A673 (cell line): ENCODE measurements at regions not wholly inside any gene's neighbourhood (a gene's known extent, or its start where the extent isn't known, plus 50 kb on each side); places are given as distances from the start of the nearest gene placed in this dataset.

Source experiments
- BruUV-seq: library from RNA; stranded (reverse); fragments of 400-500 nt; replicated peaks from 2 replicates; lab custom pipeline; 2021; lab: Mats Ljungman, UMichigan
- CTCF ChIA-PET: fragments of 300-600 bp; sonication (Branson Sonifier 250); formaldehyde crosslinking; loops from one replicate; lab custom pipeline; 2022; ENCODE audit warnings: antibody characterized with exemption; lab: Charles Lee
- POLR2A ChIA-PET: fragments of 300-600 bp; sonication (Branson Sonifier 250); formaldehyde crosslinking; loops from one replicate; lab custom pipeline; 2022; ENCODE audit warnings: antibody characterized with exemption; ENCODE audit not compliant: low non-redundant PET; lab: Charles Lee
- DNase-seq: peaks from one replicate; pipeline ENCODE4 v3.0.0-alpha.2; 2015; ENCODE audit warnings: low spot score
- H3K27ac ChIP-seq: fragments of 200-600 bp; sonication (generic); 2 replicates; pipeline ENCODE4 v1.5.1; 2016; ENCODE audit warnings: mixed run types, low read depth, mild to moderate bottlenecking, mixed read lengths, antibody characterized with exemption, low read length; ENCODE audit not compliant: poor library complexity, severe bottlenecking
- H3K27me3 ChIP-seq: fragments of 200-600 bp; sonication (generic); replicated peaks from 2 replicates; pipeline ENCODE4 v1.6.1; 2017; ENCODE audit warnings: mixed run types, low read depth, mild to moderate bottlenecking, mixed read lengths, antibody characterized with exemption, low read length; ENCODE audit not compliant: insufficient read depth, poor library complexity
- H3K36me3 ChIP-seq: fragments of 200-600 bp; sonication (generic); 2 replicates; pipeline ENCODE4 v1.6.1; 2016; ENCODE audit warnings: mixed run types, mild to moderate bottlenecking, mixed read lengths, antibody characterized with exemption, low read length; ENCODE audit not compliant: insufficient read depth, poor library complexity, severe bottlenecking
- H3K4me1 ChIP-seq: fragments of 200-600 bp; sonication (generic); 2 replicates; pipeline ENCODE4 v1.6.1; 2017; ENCODE audit warnings: mixed run types, mild to moderate bottlenecking, mixed read lengths, antibody characterized with exemption, low read length; ENCODE audit not compliant: insufficient read depth, poor library complexity, severe bottlenecking
- H3K4me3 ChIP-seq: fragments of 200-600 bp; sonication (generic); 2 replicates; pipeline ENCODE4 v1.5.1; 2016; ENCODE audit warnings: low read depth, mixed run types, mild to moderate bottlenecking, mixed read lengths, low read length; ENCODE audit not compliant: poor library complexity, severe bottlenecking
- H3K9me3 ChIP-seq: fragments of 200-600 bp; sonication (generic); 2 replicates; pipeline ENCODE4 v1.6.1; 2016; ENCODE audit warnings: mixed run types, low read depth, mild to moderate bottlenecking, mixed read lengths, antibody characterized with exemption, low read length; ENCODE audit not compliant: poor library complexity, severe bottlenecking
- CTCF ChIP-seq: fragments of 300-800, 200-600 bp; sonication (generic); conservative IDR thresholded peaks from 2 replicates; pipeline ENCODE4 v1.5.1; 2017; ENCODE audit warnings: low read depth, mild to moderate bottlenecking, antibody characterized with exemption, low read length, moderate library complexity, mixed read lengths
- EZH2 ChIP-seq: fragments of 200-600 bp; sonication (generic); IDR thresholded peaks from 2 replicates; pipeline ENCODE4 v1.6.1; 2017; ENCODE audit warnings: borderline replicate concordance, low read depth, mild to moderate bottlenecking, mixed read lengths, antibody characterized with exemption, low read length; ENCODE audit not compliant: poor library complexity, severe bottlenecking
- intact Hi-C: fragments of 100-400 bp; cut with micrococcal nuclease; formaldehyde crosslinking; loops from one replicate; pipeline ENCODE4 v1.10.0; 2022; ENCODE audit not compliant: unreplicated experiment

DNA sequence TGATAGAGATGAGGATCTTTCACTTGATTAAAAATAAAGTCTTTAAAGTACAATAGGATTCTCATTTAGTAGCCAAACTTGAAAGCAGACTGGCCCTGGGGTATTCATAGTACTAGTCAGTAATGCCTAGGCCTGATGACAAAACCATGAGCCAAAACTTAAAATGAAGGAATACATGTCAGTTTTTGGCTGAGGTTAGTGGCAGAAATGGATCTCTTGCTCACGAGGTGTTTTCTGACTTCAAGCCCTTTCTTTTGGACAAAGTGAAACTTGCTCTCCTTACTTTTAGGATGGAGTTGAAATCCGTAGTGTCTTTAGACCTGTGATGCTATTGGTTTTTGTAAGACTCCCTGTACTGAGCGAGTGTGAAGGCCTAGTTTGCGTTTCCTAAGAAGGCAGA is 157.7 kb downstream of the CCNG2 start:
- Histone ChIP-seq H3K4me1 (no peaks in the 10 kb centered on the region), H3K27me3 (no peaks in the 10 kb centered on the region), H3K36me3 (no peaks in the 10 kb centered on the region), H3K27ac (no peak overlapping the region), H3K4me3 (no peak overlapping the region), H3K9me3 (no peaks in the 10 kb centered on the region)
- BruUV-seq = no TSS peak
- intact Hi-C loops = no loop called here
- CTCF ChIA-PET = no interaction called here
- no peak for DNase-seq
- POLR2A ChIA-PET = no interaction called here
- no peak for TF ChIP-seq CTCF
- no peak for TF ChIP-seq EZH2

- Histone ChIP-seq H3K9me3 (no peaks in the 10 kb centered on the region), H3K36me3 (no peaks in the 10 kb centered on the region), H3K4me1 (no peaks in the 10 kb centered on the region), H3K27me3 (no peaks in the 10 kb centered on the region), H3K4me3 (no peak overlapping the region), H3K27ac (no peak overlapping the region)
- no TSS peak for BruUV-seq
- CTCF ChIA-PET = no interaction called here
- DNase-seq = no peak
- intact Hi-C loops = no loop called here
- POLR2A ChIA-PET = no interaction called here
- no peak for TF ChIP-seq CTCF
- TF ChIP-seq EZH2 = no peak
Observed at GRCh38 chr4:77327151-77327550, 170.1 kb downstream of the CCNG2 start.

GRCh38 chr4:77332696-77333270 is 175.8 kb downstream of the CCNG2 start:
- Histone ChIP-seq H3K4me1 (no peaks in the 10 kb centered on the region), H3K27me3 (no peaks in the 10 kb centered on the region), H3K36me3 (no peaks in the 10 kb centered on the region), H3K27ac (no peak overlapping the region), H3K4me3 (no peak overlapping the region), H3K9me3 (no peaks in the 10 kb centered on the region)
- BruUV-seq = no TSS peak
- ChIA-PET CTCF (no interaction called here), POLR2A (no interaction called here)
- intact Hi-C loops = no loop called here
- no peak for TF ChIP-seq CTCF
- no peak for TF ChIP-seq EZH2
- no peak for DNase-seq
